ENCODE measurements at regions not wholly inside any gene's neighbourhood (a gene's known extent, or its start where the extent isn't known, plus 50 kb on each side); places are given as distances from the start of the nearest gene placed in this dataset.

DNA sequence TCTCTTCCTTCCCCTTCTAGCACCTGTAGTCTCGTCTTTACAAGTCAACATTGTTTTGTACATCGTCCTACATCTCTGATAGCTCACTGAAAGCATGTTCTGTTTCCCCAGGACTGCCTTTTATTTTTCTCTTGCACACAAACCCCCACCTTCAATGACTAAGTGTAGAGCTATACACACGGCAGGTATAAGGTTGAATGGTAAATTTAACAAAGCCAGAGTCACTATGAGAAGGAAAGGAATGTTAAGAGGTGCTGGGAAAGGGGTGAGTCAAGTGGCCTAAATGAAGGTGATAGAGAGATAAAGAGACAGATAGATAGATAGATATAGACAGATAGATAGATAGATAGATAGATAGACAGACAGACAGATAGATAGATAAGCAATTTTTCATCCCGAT is 134.3 kb upstream of the ATP1B1 start:
- no peak overlapping the region for H3K4me2 ChIP-seq (ENCODE audit: low read length)
- no peaks in the 10 kb centered on the region for H3K9me3 ChIP-seq (ENCODE audit: low read length)
- no peaks in the 10 kb centered on the region for H3K4me1 ChIP-seq (ENCODE audit: insufficient read depth, low read length, poor library complexity, severe bottlenecking)
- TF ChIP-seq, protein P1, sequence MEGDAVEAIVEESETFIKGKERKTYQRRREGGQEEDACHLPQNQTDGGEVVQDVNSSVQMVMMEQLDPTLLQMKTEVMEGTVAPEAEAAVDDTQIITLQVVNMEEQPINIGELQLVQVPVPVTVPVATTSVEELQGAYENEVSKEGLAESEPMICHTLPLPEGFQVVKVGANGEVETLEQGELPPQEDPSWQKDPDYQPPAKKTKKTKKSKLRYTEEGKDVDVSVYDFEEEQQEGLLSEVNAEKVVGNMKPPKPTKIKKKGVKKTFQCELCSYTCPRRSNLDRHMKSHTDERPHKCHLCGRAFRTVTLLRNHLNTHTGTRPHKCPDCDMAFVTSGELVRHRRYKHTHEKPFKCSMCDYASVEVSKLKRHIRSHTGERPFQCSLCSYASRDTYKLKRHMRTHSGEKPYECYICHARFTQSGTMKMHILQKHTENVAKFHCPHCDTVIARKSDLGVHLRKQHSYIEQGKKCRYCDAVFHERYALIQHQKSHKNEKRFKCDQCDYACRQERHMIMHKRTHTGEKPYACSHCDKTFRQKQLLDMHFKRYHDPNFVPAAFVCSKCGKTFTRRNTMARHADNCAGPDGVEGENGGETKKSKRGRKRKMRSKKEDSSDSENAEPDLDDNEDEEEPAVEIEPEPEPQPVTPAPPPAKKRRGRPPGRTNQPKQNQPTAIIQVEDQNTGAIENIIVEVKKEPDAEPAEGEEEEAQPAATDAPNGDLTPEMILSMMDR (conservative IDR thresholded peaks at IDR 0.05; ENCODE audit: low read length): no peak
- TF ChIP-seq EZH2phosphoT487 (IDR thresholded peaks at IDR 0.05; ENCODE audit: borderline replicate concordance, low read depth, low read length): no peak
- no peak overlapping the region for H3K4me3 ChIP-seq (ENCODE audit: low read depth, low read length, poor library complexity, severe bottlenecking)
- no peak for DNase-seq (ENCODE audit: low spot score)
- H3K36me3 ChIP-seq (ENCODE audit: insufficient read depth, low read length): no peaks in the 10 kb centered on the region
- POLR2A ChIA-PET: interaction anchor here (1.3 kb wide), 1 partner anchor 9 kb away, joined by 3 read pairs; no protein-coding TSS in a partner anchor
- intact Hi-C loops (cut with micrococcal nuclease; ENCODE audit: unreplicated experiment): no loop called here
- BruUV-seq (replicated peaks): no TSS peak
- H3K9me2 ChIP-seq (ENCODE audit: insufficient read depth, low read length): no peaks in the 10 kb centered on the region
- CTCF ChIA-PET (ENCODE audit: unreplicated experiment): no interaction called here
- H3K79me2 ChIP-seq (ENCODE audit: insufficient read depth, low read depth, low read length): no peaks in the 10 kb centered on the region
- no peaks in the 10 kb centered on the region for H4K20me1 ChIP-seq (ENCODE audit: insufficient read depth, low read length)
- H3K27ac ChIP-seq (ENCODE audit: low read depth, low read length, poor library complexity, severe bottlenecking): no peak overlapping the region
- no peak overlapping the region for H2AFZ ChIP-seq (ENCODE audit: low read length)

DNA sequence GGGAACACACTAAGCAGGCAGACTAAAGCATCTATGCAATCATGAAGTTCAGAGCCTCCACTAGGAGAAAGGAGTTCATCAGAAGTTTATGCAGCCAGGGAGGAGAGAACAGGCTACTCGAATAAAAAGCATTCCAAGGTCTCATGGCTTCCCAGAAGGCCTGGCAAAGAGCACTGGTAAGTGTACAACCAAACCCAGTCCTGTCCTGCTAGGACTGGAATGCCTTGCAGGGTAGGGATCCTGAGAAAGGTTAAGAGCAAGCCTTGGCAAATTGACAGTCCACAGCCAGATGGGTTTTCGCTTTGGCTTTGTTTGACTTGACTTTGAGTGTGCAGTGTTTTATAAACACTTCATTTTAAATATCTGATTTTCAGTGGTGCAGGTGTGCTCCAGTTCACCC is 133.6 kb upstream of the ATP1B1 start:
- Histone ChIP-seq H3K4me3 (ENCODE audit: low read depth, low read length, poor library complexity, severe bottlenecking) (no peak overlapping the region), H4K20me1 (ENCODE audit: insufficient read depth, low read length) (no peaks in the 10 kb centered on the region), H3K36me3 (ENCODE audit: insufficient read depth, low read length) (no peaks in the 10 kb centered on the region), H3K9me3 (ENCODE audit: low read length) (no peaks in the 10 kb centered on the region), H3K4me1 (ENCODE audit: insufficient read depth, low read length, poor library complexity, severe bottlenecking) (no peaks in the 10 kb centered on the region), H3K9me2 (ENCODE audit: insufficient read depth, low read length) (no peaks in the 10 kb centered on the region), H3K27ac (ENCODE audit: low read depth, low read length, poor library complexity, severe bottlenecking) (no peak overlapping the region), H3K4me2 (ENCODE audit: low read length) (no peak overlapping the region), H3K79me2 (ENCODE audit: insufficient read depth, low read depth, low read length) (no peaks in the 10 kb centered on the region), H2AFZ (ENCODE audit: low read length) (no peak overlapping the region)
- ChIA-PET CTCF (ENCODE audit: unreplicated experiment) (no interaction called here), POLR2A (interaction anchor here (0.7 kb wide), 1 partner anchor 641 kb away, joined by 3 read pairs; no protein-coding TSS in a partner anchor)
- TF ChIP-seq, protein P1 (conservative IDR thresholded peaks at IDR 0.05; ENCODE audit: low read length): no peak
- no peak for TF ChIP-seq EZH2phosphoT487 (IDR thresholded peaks at IDR 0.05; ENCODE audit: borderline replicate concordance, low read depth, low read length)
- DNase-seq (ENCODE audit: low spot score): no peak
- intact Hi-C loops (cut with micrococcal nuclease; ENCODE audit: unreplicated experiment): no loop called here
- no TSS peak for BruUV-seq (replicated peaks)

DNA sequence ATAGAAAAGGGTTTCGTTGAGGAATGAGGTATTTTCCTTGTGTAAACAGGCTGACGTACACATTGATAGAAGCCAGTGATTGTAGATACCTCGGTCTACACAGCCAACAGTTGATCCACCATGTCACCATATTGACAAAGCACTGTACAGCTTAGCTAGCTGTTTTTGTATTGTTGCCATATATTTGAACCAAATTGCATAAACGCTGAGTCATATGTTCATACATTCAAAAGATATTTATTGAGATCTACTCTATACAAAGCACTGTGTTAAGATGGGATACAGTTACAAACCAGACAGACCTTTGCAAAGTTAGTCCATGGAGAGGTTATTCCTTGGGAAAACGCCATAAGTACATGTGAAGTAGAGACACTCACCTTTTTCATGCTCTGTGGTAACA is 132.4 kb upstream of the ATP1B1 start:
- POLR2A ChIA-PET: no interaction called here
- no peaks in the 10 kb centered on the region for H3K36me3 ChIP-seq (ENCODE audit: insufficient read depth, low read length)
- no peaks in the 10 kb centered on the region for H3K9me3 ChIP-seq (ENCODE audit: low read length)
- no TSS peak for BruUV-seq (replicated peaks)
- no peaks in the 10 kb centered on the region for H3K9me2 ChIP-seq (ENCODE audit: insufficient read depth, low read length)
- no peaks in the 10 kb centered on the region for H3K4me1 ChIP-seq (ENCODE audit: insufficient read depth, low read length, poor library complexity, severe bottlenecking)
- intact Hi-C loops (cut with micrococcal nuclease; ENCODE audit: unreplicated experiment): no loop called here
- no peak overlapping the region for H2AFZ ChIP-seq (ENCODE audit: low read length)
- no peak overlapping the region for H3K4me3 ChIP-seq (ENCODE audit: low read depth, low read length, poor library complexity, severe bottlenecking)
- no peaks in the 10 kb centered on the region for H3K79me2 ChIP-seq (ENCODE audit: insufficient read depth, low read depth, low read length)
- no peak for TF ChIP-seq EZH2phosphoT487 (IDR thresholded peaks at IDR 0.05; ENCODE audit: borderline replicate concordance, low read depth, low read length)
- TF ChIP-seq, protein P1 (conservative IDR thresholded peaks at IDR 0.05; ENCODE audit: low read length): no peak
- H3K27ac ChIP-seq (ENCODE audit: low read depth, low read length, poor library complexity, severe bottlenecking): no peak overlapping the region
- DNase-seq (ENCODE audit: low spot score): no peak
- H4K20me1 ChIP-seq (ENCODE audit: insufficient read depth, low read length): no peaks in the 10 kb centered on the region
- CTCF ChIA-PET (ENCODE audit: unreplicated experiment): no interaction called here
- H3K4me2 ChIP-seq (ENCODE audit: low read length): no peak overlapping the region
